OCI-LY7 (cell line): ENCODE measurements at regions not wholly inside any gene's neighbourhood (a gene's known extent, or its start where the extent isn't known, plus 50 kb on each side); places are given as distances from the start of the nearest gene placed in this dataset.
"Not testable (repeated sequence)": the region's sequence is repeated elsewhere in the genome, so short reads cannot be mapped to it uniquely, and the experiment has no call there.

Source experiments
- CTCF ChIP-seq: fragments of 200-600 bp; sonication (generic); conservative IDR thresholded peaks from 2 replicates; pipeline ENCODE4 v1.5.1; 2014; ENCODE audit warnings: mild to moderate bottlenecking, antibody characterized with exemption, low read length, moderate library complexity, mixed read lengths
- EZH2phosphoT487 ChIP-seq: fragments of 200-600 bp; sonication (generic); IDR thresholded peaks from 2 replicates; pipeline ENCODE4 v1.6.1; 2018; ENCODE audit warnings: low read depth, borderline replicate concordance, mild to moderate bottlenecking, mixed run types, antibody characterized with exemption, low read length, moderate library complexity, mixed read lengths

- peak; percentile 86 for TF ChIP-seq CTCF
- not testable (repeated sequence) for TF ChIP-seq EZH2phosphoT487
Observed at GRCh38 chr1:148371551-148371994, 111.5 kb downstream of the PPIAL4G start.
